B cell (primary cell): ENCODE measurements at regions not wholly inside any gene's neighbourhood (a gene's known extent, or its start where the extent isn't known, plus 50 kb on each side); places are given as distances from the start of the nearest gene placed in this dataset.

Experiments used
- EZH2 ChIP-seq: IDR thresholded peaks from 2 replicates; pipeline ENCODE4 v1.6.1; 2012; ENCODE audit warnings: borderline replicate concordance, low read depth, mild to moderate bottlenecking, moderate library complexity, low read length; ENCODE audit not compliant: insufficient read depth, poor library complexity, severe bottlenecking
- TF ChIP-seq, protein P1 (sequence below): fragments of 200-600 bp; IDR thresholded peaks from one replicate; pipeline ENCODE4 v1.8.0; 2022; ENCODE audit warnings: antibody characterized with exemption, mild to moderate bottlenecking

DNA sequence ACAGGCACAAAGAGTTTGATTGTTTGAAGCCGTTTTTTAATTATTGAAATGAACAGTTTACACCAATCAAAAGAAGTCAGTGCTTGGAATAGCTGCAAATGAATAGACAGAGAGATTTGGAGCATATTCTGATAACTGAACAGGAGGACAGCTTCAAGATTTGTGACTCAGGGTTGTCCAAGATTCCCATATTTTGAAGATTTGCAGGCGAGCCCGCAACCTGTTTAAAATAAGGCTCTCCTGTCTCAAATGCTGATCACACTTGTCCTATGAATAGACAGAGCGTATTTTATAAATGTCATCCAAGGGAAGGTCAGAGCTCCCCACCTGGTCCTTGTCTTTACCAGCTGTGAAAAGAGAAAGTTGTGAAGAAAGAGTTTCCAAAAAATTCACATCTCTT, 198.7 kb downstream of the RNF144A start:
- TF ChIP-seq, protein P1, sequence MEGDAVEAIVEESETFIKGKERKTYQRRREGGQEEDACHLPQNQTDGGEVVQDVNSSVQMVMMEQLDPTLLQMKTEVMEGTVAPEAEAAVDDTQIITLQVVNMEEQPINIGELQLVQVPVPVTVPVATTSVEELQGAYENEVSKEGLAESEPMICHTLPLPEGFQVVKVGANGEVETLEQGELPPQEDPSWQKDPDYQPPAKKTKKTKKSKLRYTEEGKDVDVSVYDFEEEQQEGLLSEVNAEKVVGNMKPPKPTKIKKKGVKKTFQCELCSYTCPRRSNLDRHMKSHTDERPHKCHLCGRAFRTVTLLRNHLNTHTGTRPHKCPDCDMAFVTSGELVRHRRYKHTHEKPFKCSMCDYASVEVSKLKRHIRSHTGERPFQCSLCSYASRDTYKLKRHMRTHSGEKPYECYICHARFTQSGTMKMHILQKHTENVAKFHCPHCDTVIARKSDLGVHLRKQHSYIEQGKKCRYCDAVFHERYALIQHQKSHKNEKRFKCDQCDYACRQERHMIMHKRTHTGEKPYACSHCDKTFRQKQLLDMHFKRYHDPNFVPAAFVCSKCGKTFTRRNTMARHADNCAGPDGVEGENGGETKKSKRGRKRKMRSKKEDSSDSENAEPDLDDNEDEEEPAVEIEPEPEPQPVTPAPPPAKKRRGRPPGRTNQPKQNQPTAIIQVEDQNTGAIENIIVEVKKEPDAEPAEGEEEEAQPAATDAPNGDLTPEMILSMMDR: no peak
- no peak for TF ChIP-seq EZH2
